HG02678 (cell line): ENCODE measurements at regions not wholly inside any gene's neighbourhood (a gene's known extent, or its start where the extent isn't known, plus 50 kb on each side); places are given as distances from the start of the nearest gene placed in this dataset.
"Not testable (repeated sequence)": the region's sequence is repeated elsewhere in the genome, so short reads cannot be mapped to it uniquely, and the experiment has no call there.

Experiments used
- ATAC-seq: cut with Tn5 transposase; IDR thresholded peaks from one replicate; pipeline ENCODE4 v1.9.1; 2021; ENCODE audit warnings: mild to moderate bottlenecking, moderate library complexity; ENCODE audit not compliant: unreplicated experiment

GRCh38 chr14:59036134-59036533 is 152.3 kb upstream of the DAAM1 start:
- no peak for ATAC-seq

GRCh38 chr14:59037086-59037485 is 151.4 kb upstream of the DAAM1 start:
- no peak for ATAC-seq

- ATAC-seq = no peak
Measured at GRCh38 chr14:59037620-59038019, 150.8 kb upstream of the DAAM1 start.

GRCh38 chr14:59038746-59039145 is 149.7 kb upstream of the DAAM1 start:
- no peak for ATAC-seq

DNA sequence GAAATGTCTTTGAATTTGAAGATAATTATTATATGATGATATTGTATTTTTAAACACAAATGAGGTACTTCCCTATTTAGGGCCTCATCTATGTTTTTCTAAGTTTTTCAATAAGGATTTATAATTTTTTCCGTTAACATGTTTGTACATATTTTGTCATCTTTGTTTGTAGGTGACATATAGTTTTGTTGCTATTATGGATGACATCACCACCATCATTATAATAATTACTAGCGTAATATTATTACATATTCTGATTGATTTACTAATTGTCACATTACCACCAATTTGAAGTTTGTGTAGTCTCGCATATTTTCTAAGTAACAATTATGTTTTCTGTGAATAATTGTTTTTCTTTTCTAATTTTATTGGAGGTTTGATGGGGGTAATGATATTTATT is 147.2 kb upstream of the DAAM1 start:
- no peak for ATAC-seq

DNA sequence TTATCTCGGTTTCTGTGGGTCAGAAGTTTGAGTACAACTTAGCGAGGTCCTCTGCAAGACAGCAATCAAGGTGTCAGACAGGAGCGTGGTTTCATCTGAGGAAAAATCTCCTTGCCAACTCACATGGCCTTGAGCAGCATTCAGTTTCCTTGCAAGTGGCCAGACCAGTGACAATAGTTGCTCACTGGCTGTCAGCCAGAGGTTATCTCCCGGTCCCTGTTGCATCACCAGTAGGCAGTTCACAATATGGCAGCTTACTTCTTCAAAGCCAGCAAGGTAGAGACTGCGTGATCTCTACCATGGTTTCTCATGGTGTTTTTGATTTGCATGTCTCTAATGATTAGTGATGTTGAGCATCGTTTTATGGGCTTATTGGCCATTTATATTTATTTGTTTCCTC is 143.8 kb upstream of the DAAM1 start:
- ATAC-seq = no peak

DNA sequence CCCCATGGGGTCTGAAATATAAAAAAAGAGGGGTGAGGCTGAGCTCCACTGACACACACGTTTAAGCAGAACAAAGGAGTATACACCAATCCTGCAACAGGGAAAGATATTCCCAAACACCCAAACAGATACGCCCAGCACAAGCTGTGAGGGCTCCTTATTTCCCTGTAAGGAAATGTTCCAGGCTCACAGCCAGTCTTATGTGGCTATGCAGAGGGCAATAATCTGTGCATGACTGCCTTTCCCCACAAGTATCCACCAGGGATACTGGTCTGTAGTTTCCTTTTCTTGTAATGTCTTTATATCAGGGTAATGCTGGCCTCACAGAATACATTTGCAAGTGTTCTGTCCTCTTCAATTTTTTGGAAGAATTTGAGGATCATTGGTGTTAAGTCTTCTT is 141.7 kb upstream of the DAAM1 start:
- ATAC-seq = no peak

GRCh38 chr14:59055006-59055405 is 133.5 kb upstream of the DAAM1 start:
- no peak for ATAC-seq

DNA sequence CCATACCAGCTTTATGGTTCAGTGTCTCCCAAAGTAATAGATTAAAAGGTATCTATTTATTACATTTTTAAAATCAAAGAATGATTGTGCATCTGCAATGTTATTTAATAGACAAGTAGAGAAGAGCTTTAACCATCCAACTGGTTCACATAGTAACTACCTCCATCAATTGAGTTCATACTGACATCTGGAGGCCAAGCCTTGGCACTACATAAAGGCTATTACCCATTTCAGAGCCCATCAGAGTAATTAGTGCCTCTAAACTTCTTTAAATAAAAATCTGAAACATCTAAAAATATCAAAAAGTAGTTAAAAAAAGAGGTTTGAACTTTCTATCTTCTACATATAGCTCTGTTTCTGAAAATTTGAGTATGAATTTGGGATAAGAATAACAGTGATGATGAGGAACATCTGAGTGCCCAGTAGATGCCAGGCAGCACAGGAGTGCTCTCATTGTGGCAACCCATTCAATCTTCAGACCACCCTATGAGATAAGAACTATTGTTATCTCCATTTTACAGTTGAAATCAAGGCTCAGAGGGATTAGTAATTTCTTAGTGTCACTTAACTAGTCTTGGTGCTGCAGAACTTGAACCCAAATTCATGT is 132.9 kb upstream of the DAAM1 start:
- peak; percentile 72 for ATAC-seq

DNA sequence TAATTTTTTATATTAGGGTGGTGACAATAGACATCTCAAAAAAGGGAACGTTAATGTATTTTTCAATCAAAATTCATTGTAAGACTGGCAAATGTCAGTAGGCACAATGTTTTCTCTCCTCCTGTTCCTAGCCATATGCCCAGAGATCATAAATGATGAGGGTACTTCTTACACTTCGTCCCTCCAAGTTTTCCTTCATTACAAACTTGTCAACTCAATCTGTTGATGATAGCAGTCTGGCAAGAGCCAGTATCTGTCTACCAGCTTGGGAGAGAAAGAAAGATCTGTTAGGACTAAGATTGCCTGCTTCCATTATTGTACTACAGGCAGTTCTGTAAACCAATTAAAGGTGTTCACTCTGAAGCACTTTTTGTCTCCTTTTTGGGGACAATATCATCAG is 130.9 kb upstream of the DAAM1 start:
- ATAC-seq = no peak

- not testable (repeated sequence) for ATAC-seq
Measured at GRCh38 chr14:59058776-59059175, 129.7 kb upstream of the DAAM1 start.

GRCh38 chr14:59060841-59061240 is 127.6 kb upstream of the DAAM1 start:
- ATAC-seq = no peak

GRCh38 chr14:59061292-59061691 is 127.2 kb upstream of the DAAM1 start:
- no peak for ATAC-seq

DNA sequence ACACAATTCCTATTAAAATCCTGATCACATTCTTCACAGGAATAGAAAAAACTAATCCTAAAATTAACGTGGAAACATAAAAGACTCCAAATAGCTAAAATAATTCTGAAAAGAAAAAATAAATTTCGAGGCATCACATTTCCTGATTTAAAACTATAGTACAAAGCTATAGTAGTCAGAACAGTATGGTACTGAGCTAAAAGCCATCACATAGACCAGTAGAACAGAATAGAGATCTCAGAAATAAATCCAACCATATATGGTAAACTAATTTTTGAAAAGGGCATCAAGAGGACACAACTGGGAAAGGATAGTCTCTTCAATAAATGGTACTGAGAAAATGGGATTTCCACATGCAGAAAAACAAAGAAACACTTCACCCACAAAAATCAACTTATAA is 125.2 kb upstream of the DAAM1 start:
- ATAC-seq = no peak

GRCh38 chr14:59067127-59067894 is 121.2 kb upstream of the DAAM1 start:
- no peak for ATAC-seq

GRCh38 chr14:59069163-59069854 is 119.2 kb upstream of the DAAM1 start:
- no peak for ATAC-seq

DNA sequence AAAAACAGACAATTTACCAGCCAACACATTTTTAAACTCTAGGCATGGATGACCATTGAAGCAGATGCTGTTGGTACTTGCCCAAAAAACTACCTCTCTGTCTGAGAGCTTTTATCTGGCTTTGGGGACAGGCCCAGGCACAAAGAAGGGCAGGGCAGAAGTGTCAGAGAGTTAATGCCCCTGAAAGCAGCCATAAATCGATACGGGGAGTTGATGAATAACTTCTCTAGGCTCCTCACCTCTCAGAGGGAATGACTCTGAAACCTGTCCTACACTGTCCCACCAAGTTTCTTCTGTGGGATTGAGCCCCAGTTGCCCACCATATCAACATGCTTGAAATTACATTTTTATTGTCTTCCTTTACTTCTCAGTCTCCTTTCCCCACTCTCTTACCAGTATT is 113.0 kb upstream of the DAAM1 start:
- no peak for ATAC-seq

DNA sequence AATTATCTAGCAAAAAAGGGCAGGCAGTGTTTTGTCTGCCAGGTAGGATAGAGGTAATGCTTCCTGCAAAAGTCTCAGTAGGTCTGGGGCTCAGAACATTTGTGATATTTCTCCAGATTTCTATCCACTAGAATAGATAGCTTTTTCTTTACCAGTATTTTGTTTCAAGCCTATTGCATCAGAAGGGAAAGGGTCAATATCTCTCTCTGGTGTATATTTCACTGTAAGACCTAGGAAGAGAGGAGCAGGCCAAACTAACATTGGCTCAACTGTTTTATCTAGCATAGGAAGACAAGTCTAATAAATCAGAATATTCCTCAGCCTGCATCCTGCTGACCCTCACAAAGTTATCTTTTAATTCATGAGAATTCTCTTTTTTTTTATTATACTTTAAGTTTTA is 106.7 kb upstream of the DAAM1 start:
- no peak for ATAC-seq

DNA sequence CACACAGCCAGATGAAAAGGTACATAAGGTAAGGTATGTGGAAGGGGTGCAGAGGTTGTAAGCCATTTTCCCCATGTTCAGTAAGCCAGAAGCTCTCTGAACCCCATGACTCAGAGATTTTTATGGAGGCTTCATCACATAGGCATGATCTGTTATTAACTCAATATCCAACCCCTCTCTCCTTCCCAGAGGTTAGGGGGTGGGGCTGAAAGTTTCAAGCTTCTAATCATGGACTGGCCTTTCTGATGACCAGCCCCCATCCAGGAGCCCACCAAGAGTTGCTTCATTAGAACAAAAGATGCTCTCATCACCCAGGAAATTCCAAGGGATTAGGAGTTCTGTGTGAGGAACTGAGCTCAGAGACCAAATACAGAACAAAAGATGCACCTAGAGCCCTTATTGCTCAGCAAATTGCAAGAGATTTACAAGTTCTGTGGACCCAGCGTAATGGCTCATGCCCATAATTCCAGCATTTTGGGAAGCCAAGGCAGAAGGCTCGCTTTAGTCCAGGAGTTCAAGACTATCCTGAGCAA is 103.2 kb upstream of the DAAM1 start:
- ATAC-seq = no peak

DNA sequence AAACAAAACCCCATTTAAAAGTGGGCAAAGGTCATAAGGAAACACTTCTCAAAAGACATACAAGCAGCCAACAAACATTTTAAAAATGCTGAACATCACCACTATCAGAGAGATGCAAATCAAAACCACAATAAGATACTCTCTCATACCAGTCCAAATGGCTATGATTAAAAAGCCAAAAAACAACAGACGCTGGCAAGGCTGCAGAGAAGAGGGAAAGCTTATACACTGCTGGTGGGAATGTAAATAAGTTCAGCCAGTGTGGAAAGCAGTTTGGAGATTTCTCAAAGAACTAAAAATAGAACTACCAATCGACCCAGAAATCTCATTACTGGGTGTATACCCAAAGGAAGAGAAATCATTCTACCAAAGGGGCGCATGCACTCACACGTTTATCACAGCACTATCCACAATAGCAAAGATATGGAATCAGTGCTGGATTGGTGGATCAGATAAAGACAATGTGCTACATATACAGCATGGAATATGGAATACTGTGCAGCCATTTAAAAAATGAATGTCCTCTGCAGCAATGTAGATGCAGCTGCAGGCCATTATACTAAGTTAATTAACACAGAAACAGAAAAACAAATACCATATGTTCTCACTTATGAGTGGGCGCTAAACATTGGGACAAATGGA is 102.1 kb upstream of the DAAM1 start:
- no peak for ATAC-seq

GRCh38 chr14:59087240-59087639 is 101.2 kb upstream of the DAAM1 start:
- no peak for ATAC-seq
